22Rv1 (cell line): ENCODE measurements at regions not wholly inside any gene's neighbourhood (a gene's known extent, or its start where the extent isn't known, plus 50 kb on each side); places are given as distances from the start of the nearest gene placed in this dataset.

Experiments used
- ZFX ChIP-seq: fragments of 450-650 bp; IDR thresholded peaks from 2 replicates; pipeline ENCODE4 v1.6.1; 2017; ENCODE audit warnings: antibody characterized with exemption, borderline replicate concordance
- TF ChIP-seq, protein P1 (sequence below): fragments of 450-650 bp; IDR thresholded peaks from 2 replicates; pipeline ENCODE4 v1.5.1; 2017; ENCODE audit warnings: mild to moderate bottlenecking

DNA sequence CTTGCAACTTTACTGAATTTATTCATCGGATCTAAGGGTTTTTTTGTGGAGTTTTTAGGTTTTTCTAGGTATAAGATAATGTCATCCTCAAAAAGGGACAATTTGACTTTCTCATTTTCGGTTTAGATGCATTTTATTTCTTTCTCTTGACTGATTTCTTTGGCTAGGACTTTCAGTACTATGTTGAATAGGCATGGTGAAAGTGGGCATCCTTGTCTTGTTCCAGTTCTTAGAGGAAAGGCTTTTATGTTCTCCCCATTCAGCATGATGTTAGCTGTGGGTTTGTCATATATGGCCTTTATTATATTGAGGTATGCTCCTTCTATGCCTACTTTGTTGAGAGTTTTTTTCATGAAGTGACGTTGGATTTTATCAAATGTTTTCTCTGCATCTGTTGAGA lies 106.7 kb downstream of the FAM43A start:
- TF ChIP-seq, protein P1, sequence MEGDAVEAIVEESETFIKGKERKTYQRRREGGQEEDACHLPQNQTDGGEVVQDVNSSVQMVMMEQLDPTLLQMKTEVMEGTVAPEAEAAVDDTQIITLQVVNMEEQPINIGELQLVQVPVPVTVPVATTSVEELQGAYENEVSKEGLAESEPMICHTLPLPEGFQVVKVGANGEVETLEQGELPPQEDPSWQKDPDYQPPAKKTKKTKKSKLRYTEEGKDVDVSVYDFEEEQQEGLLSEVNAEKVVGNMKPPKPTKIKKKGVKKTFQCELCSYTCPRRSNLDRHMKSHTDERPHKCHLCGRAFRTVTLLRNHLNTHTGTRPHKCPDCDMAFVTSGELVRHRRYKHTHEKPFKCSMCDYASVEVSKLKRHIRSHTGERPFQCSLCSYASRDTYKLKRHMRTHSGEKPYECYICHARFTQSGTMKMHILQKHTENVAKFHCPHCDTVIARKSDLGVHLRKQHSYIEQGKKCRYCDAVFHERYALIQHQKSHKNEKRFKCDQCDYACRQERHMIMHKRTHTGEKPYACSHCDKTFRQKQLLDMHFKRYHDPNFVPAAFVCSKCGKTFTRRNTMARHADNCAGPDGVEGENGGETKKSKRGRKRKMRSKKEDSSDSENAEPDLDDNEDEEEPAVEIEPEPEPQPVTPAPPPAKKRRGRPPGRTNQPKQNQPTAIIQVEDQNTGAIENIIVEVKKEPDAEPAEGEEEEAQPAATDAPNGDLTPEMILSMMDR: no peak
- no peak for TF ChIP-seq ZFX
